ENCODE measurements at regions not wholly inside any gene's neighbourhood (a gene's known extent, or its start where the extent isn't known, plus 50 kb on each side); places are given as distances from the start of the nearest gene placed in this dataset.

GRCh38 chr13:69423844-69424243, 683.8 kb upstream of the ATXN8OS start:
- DNase-seq (ENCODE audit: low spot score) = no peak

- no peak for DNase-seq (ENCODE audit: low spot score)
Observed at GRCh38 chr13:69418319-69418718, 689.3 kb upstream of the ATXN8OS start.

- no peak for DNase-seq (ENCODE audit: low spot score)
Observed at GRCh38 chr13:69410761-69411160, 696.9 kb upstream of the ATXN8OS start.

- no peak for DNase-seq (ENCODE audit: low spot score)
Observed at GRCh38 chr13:69391756-69392155, 715.9 kb upstream of the ATXN8OS start.

- DNase-seq (ENCODE audit: low spot score) = peak; percentile 3
Observed at GRCh38 chr13:69389899-69390298, 717.7 kb upstream of the ATXN8OS start.

- no peak for DNase-seq (ENCODE audit: low spot score)
Observed at GRCh38 chr13:69373747-69374425, 733.7 kb upstream of the ATXN8OS start.

GRCh38 chr13:69363360-69363759, 744.3 kb upstream of the ATXN8OS start:
- no peak for DNase-seq (ENCODE audit: low spot score)

GRCh38 chr13:69331245-69331644, 776.4 kb upstream of the ATXN8OS start:
- DNase-seq (ENCODE audit: low spot score) = no peak

- DNase-seq (ENCODE audit: low spot score) = no peak
Observed at GRCh38 chr13:69324090-69324886, 783.3 kb upstream of the ATXN8OS start.

GRCh38 chr13:69319656-69320055, 788.0 kb upstream of the ATXN8OS start:
- no peak for DNase-seq (ENCODE audit: low spot score)

GRCh38 chr13:69315039-69315438, 792.6 kb upstream of the ATXN8OS start:
- no peak for DNase-seq (ENCODE audit: low spot score)

GRCh38 chr13:69306766-69307165, 800.9 kb upstream of the ATXN8OS start:
- DNase-seq (ENCODE audit: low spot score) = no peak

- no peak for DNase-seq (ENCODE audit: low spot score)
Observed at GRCh38 chr13:69300131-69300530, 807.5 kb upstream of the ATXN8OS start.

GRCh38 chr13:69296130-69296529, 811.5 kb upstream of the ATXN8OS start:
- no peak for DNase-seq (ENCODE audit: low spot score)

GRCh38 chr13:69292789-69293425, 814.7 kb upstream of the ATXN8OS start:
- DNase-seq (ENCODE audit: low spot score) = no peak

GRCh38 chr13:69291292-69291906, 816.2 kb upstream of the ATXN8OS start:
- no peak for DNase-seq (ENCODE audit: low spot score)

- no peak for DNase-seq (ENCODE audit: low spot score)
Observed at GRCh38 chr13:69288026-69288425, 819.6 kb upstream of the ATXN8OS start.

GRCh38 chr13:69287050-69287698, 820.5 kb upstream of the ATXN8OS start:
- no peak for DNase-seq (ENCODE audit: low spot score)

- no peak for DNase-seq (ENCODE audit: low spot score)
Observed at GRCh38 chr13:69283837-69284236, 823.8 kb upstream of the ATXN8OS start.

GRCh38 chr13:69283301-69283700, 824.3 kb upstream of the ATXN8OS start:
- no peak for DNase-seq (ENCODE audit: low spot score)

GRCh38 chr13:69280399-69280798, 827.2 kb upstream of the ATXN8OS start:
- no peak for DNase-seq (ENCODE audit: low spot score)

- DNase-seq (ENCODE audit: low spot score) = no peak
Observed at GRCh38 chr13:69279213-69279612, 828.4 kb upstream of the ATXN8OS start.
